RWPE2 (cell line): ENCODE measurements at regions not wholly inside any gene's neighbourhood (a gene's known extent, or its start where the extent isn't known, plus 50 kb on each side); places are given as distances from the start of the nearest gene placed in this dataset.

Experiments used
- ATAC-seq: fragments of 200-7000 bp; cut with Tn5 transposase; 3 replicates; pipeline ENCODE4 v1.9.1; 2021; ENCODE audit warnings: low read depth
- DNase-seq: peaks from one replicate; pipeline ENCODE4 v3.0.0-alpha.2; 2020; ENCODE audit warnings: low spot score
- H3K27ac ChIP-seq: fragments of 450-650 bp; 2 replicates; pipeline ENCODE4 v1.5.1; 2017; ENCODE audit warnings: mild to moderate bottlenecking; ENCODE audit not compliant: poor library complexity, severe bottlenecking
- H3K27me3 ChIP-seq: fragments of 250-450 bp; sonication (Bioruptor Pico); 2 replicates; pipeline ENCODE4 v1.5.1; 2021; ENCODE audit warnings: mild to moderate bottlenecking, moderate library complexity; ENCODE audit not compliant: insufficient read depth, poor library complexity, severe bottlenecking
- H3K36me3 ChIP-seq: fragments of 250-450 bp; sonication (Bioruptor Pico); 2 replicates; pipeline ENCODE4 v1.5.1; 2020; ENCODE audit warnings: low read depth, mild to moderate bottlenecking, moderate library complexity
- H3K4me1 ChIP-seq: fragments of 250-450 bp; sonication (Bioruptor Pico); 2 replicates; pipeline ENCODE4 v1.5.1; 2021; ENCODE audit warnings: mild to moderate bottlenecking, moderate library complexity; ENCODE audit not compliant: insufficient read depth, poor library complexity, severe bottlenecking
- H3K4me3 ChIP-seq: fragments of 250-450 bp; sonication (Bioruptor Pico); 2 replicates; pipeline ENCODE4 v1.5.1; 2021; ENCODE audit warnings: mild to moderate bottlenecking, moderate library complexity; ENCODE audit not compliant: severe bottlenecking
- H3K9me3 ChIP-seq: fragments of 250-450 bp; sonication (Bioruptor Pico); 2 replicates; pipeline ENCODE4 v1.5.1; 2021; ENCODE audit warnings: mild to moderate bottlenecking, moderate library complexity; ENCODE audit not compliant: severe bottlenecking
- CTCF ChIP-seq: fragments of 450-650 bp; IDR thresholded peaks from one replicate; pipeline ENCODE4 v1.5.1; 2017; ENCODE audit warnings: mild to moderate bottlenecking, moderate library complexity; ENCODE audit not compliant: poor library complexity, severe bottlenecking

- Histone ChIP-seq H3K4me3 (no peak overlapping the region), H3K27ac (no peak overlapping the region), H3K9me3 (no peaks in the 10 kb centered on the region), H3K36me3 (no peaks in the 10 kb centered on the region), H3K4me1 (no peaks in the 10 kb centered on the region), H3K27me3 (no peaks in the 10 kb centered on the region)
- DNase-seq (no peak), ATAC-seq (no peak)
- TF ChIP-seq CTCF: no peak
Measured at GRCh38 chr4:120158046-120158445, 91.4 kb upstream of the MAD2L1 start.

- Histone ChIP-seq H3K4me3 (no peak overlapping the region), H3K9me3 (no peaks in the 10 kb centered on the region), H3K27ac (no peak overlapping the region), H3K27me3 (no peaks in the 10 kb centered on the region), H3K36me3 (no peaks in the 10 kb centered on the region), H3K4me1 (no peaks in the 10 kb centered on the region)
- DNase-seq (no peak), ATAC-seq (0 out of 3 replicates have a peak, but pooled peaks have one; percentile 40)
- TF ChIP-seq CTCF: peak; percentile 86
Measured at GRCh38 chr4:120156120-120156718, 89.6 kb upstream of the MAD2L1 start.

- Histone ChIP-seq H3K4me1 (no peaks in the 10 kb centered on the region), H3K9me3 (no peaks in the 10 kb centered on the region), H3K27ac (no peak overlapping the region), H3K36me3 (no peaks in the 10 kb centered on the region), H3K27me3 (no peaks in the 10 kb centered on the region), H3K4me3 (no peak overlapping the region)
- DNase-seq (no peak), ATAC-seq (no peak)
- no peak for TF ChIP-seq CTCF
Measured at GRCh38 chr4:120155287-120155686, 88.6 kb upstream of the MAD2L1 start.

- Histone ChIP-seq H3K27me3 (peaks cover 7% of the 10 kb centered on the region), H3K36me3 (no peaks in the 10 kb centered on the region), H3K27ac (no peak overlapping the region), H3K4me1 (no peaks in the 10 kb centered on the region), H3K4me3 (no peak overlapping the region), H3K9me3 (no peaks in the 10 kb centered on the region)
- ATAC-seq: no peak
- no peak for DNase-seq
- TF ChIP-seq CTCF: no peak
Measured at GRCh38 chr4:120144634-120145033, 78.0 kb upstream of the MAD2L1 start.

GRCh38 chr4:120144041-120144440 is 77.4 kb upstream of the MAD2L1 start:
- TF ChIP-seq CTCF: no peak

More at GRCh38 chr4:120144041-120144440, 77.4 kb upstream of the MAD2L1 start:
- no peaks in the 10 kb centered on the region for H3K36me3 ChIP-seq
- peaks cover 7% of the 10 kb centered on the region for H3K27me3 ChIP-seq
- no peak for ATAC-seq
- H3K27ac ChIP-seq: no peak overlapping the region
- no peaks in the 10 kb centered on the region for H3K9me3 ChIP-seq
- no peak for DNase-seq
- no peaks in the 10 kb centered on the region for H3K4me1 ChIP-seq
- no peak overlapping the region for H3K4me3 ChIP-seq
